HG03571 (cell line): ENCODE measurements at regions not wholly inside any gene's neighbourhood (a gene's known extent, or its start where the extent isn't known, plus 50 kb on each side); places are given as distances from the start of the nearest gene placed in this dataset.
"Not testable (repeated sequence)": the region's sequence is repeated elsewhere in the genome, so short reads cannot be mapped to it uniquely, and the experiment has no call there.

Experiments used
- ATAC-seq: cut with Tn5 transposase; IDR thresholded peaks from one replicate; pipeline ENCODE4 v1.9.1; 2021; ENCODE audit not compliant: unreplicated experiment

GRCh38 chr2:8592736-8593135, 89.1 kb upstream of the ID2 start:
- no peak for ATAC-seq

DNA sequence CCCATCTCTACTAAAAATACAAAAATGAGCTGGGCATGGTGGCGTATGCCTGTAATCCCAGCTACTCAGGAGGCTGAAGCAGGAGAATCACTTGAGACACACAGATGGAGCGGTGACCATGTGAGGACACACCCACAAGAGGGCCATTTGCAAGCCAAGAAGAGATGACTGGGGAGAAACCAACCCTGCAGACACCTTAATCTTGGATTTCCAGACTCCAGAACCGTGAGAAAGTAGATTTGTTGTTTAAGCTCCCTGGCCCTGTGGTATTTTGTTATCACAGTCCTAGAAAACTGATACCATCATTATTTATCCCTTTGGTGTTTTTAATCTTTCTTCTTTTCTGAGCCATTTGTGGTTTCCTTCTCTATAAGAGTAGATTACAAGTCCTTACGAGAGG, 88.6 kb upstream of the ID2 start:
- no peak for ATAC-seq

DNA sequence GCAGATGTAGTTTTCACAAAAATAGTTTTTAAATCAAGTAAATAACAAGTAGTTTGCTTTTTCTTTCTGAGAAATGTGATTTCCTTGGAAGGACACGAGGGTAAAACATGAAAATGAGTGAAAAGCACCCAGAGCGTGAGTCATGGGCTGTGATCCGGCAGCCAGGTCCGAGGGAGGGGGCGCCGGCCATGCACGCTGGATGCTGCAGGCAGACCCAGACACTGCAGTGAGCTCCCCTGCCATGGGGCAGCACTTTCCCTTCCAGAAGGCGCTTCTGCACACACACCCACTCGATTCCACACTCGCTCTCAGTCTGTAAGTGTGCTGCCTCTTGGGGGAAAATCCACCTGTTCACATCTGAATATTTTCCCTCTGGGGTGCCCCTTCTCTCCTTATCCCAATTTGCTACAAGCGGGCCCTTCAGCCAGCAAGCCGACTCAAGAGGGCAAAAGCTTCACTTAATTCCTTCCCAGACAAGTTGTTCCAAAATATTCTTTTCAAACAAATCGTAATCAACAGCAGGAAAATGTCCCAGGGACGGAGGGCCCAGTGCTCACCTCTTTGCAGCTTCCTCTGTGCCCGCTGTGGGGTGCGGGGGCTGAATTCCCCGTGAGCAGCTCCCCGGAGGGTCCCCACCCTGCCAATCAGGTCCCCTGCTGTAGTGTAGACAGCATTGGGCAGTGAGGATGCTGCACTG, 87.0 kb upstream of the ID2 start:
- ATAC-seq = no peak

- no peak for ATAC-seq
Measured at GRCh38 chr2:8595428-8595805, 86.4 kb upstream of the ID2 start.

GRCh38 chr2:8595811-8596600, 85.8 kb upstream of the ID2 start:
- ATAC-seq = no peak

GRCh38 chr2:8597094-8597493, 84.8 kb upstream of the ID2 start:
- ATAC-seq = no peak

DNA sequence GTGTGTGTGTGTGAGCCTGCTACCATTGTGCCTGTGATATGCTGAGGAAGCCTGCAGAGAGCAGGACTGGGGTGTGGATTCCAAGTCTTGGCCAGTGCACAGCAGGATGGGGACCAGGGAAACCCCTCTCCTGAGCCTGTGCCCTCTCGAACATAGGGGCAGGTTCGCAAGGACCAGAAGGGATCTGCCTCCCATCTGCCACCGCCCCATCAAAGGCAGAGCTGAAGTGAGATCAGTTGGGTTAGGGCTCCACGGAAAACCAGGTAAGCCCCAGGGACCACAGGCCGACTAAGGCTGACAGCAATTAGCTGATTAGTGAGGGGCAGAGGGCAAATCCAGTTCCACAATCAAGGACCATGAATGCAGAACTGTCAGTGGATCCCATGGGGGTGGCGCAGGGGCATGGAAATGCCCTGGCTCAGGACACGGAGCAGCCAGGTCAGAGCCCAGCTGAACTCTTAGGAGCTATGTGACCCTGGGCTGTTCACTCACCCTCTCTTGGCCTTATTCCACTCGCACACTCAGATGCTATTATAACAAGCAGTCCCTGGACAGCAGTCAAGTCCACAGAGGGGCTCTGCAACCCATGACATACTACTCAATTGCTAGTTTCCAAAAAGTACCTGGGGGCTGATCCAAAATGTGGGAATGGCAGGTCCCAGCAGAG, 84.2 kb upstream of the ID2 start:
- ATAC-seq = no peak

- no peak for ATAC-seq
Measured at GRCh38 chr2:8598295-8599165, 83.3 kb upstream of the ID2 start.

- ATAC-seq = no peak
Measured at GRCh38 chr2:8599421-8600242, 82.2 kb upstream of the ID2 start.

DNA sequence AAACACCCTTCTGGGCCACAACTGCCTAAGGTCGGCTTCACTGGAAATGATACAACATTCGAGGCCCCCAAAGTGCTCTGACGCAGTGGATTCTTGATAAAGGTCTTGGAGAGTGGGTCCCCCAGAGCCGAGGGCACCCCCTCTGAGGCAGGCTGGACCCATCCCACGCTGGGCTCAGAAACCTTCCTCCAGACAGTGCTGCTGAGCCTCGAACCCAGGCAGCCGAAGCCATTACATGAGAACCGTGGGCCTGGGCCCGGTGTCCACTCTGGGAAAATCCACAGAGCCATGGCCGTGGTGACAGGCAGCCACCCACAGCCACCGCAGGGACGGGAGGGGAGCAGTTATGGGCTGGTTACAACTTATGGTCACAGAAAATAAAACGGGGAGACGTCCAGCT, 81.4 kb upstream of the ID2 start:
- ATAC-seq = no peak

GRCh38 chr2:8602809-8603208, 79.0 kb upstream of the ID2 start:
- no peak for ATAC-seq

GRCh38 chr2:8603356-8603755, 78.5 kb upstream of the ID2 start:
- ATAC-seq = not testable (repeated sequence)

DNA sequence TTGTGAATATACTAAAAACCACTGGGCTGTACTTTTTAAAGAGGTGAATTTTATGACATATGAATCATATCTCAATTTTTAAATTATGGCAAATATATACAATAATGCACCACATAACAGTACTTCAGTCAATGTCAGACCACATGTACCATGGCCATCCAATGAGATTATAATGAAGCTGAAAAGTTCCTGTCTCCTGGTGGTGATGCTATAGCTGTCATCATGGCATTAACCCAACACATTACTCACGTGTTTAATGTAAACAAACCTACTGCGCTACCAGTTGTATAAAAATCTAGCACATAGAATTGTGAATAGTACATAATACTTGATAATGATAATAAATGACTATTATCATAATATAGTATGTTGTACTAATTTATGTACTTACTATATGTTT, 77.6 kb upstream of the ID2 start:
- no peak for ATAC-seq

DNA sequence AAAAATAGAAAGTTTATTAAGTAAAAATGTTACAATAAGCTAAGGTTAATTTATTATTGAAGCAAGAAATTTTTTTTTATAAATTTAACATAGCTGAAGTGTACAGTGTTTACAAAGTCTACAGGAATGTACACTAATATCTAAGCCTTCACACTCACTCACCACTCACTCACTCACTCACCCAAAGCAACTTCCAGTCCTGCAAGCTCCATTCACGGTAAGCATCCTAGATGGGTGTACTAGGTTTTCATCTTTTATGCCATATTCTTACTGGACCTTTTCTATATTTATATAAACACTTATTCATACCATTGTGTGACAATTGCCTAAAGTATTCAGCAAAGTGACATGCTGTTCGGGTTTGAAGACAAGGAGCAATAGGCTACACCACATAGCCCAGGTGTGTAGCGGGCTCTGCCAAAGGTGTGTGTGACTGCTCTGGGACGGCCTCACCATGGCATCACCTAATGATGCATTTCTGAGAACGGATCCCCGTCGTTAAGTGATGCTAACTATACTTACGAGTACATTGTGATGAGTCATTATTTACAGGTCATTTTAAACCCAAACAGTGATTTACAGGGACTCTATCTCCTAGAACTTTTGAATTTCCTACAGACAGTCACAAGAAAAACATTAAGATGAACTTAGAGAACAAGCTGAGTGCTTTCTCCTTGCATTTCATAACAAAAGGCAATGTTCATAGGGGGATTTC, 76.3 kb upstream of the ID2 start:
- no peak for ATAC-seq

DNA sequence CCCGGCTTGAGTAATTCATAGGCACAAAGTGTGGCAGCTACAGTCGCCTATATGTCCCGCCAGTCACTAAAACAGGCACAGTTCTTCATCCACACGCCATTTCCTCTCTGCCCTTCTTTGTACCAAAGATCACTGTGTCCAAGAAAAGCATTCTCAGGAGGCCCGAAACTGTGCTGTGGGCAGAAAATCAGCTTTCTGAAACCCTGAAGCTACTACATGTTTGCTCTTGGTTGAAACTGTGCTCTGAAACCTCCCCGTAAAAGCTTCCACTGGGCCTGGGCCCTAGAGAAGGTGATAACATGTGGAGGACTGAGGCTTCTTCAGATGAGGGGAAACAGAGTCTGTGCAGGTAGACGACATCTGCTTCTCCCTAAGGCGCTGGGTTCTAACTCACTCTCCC, 75.6 kb upstream of the ID2 start:
- peak; percentile 93 for ATAC-seq

DNA sequence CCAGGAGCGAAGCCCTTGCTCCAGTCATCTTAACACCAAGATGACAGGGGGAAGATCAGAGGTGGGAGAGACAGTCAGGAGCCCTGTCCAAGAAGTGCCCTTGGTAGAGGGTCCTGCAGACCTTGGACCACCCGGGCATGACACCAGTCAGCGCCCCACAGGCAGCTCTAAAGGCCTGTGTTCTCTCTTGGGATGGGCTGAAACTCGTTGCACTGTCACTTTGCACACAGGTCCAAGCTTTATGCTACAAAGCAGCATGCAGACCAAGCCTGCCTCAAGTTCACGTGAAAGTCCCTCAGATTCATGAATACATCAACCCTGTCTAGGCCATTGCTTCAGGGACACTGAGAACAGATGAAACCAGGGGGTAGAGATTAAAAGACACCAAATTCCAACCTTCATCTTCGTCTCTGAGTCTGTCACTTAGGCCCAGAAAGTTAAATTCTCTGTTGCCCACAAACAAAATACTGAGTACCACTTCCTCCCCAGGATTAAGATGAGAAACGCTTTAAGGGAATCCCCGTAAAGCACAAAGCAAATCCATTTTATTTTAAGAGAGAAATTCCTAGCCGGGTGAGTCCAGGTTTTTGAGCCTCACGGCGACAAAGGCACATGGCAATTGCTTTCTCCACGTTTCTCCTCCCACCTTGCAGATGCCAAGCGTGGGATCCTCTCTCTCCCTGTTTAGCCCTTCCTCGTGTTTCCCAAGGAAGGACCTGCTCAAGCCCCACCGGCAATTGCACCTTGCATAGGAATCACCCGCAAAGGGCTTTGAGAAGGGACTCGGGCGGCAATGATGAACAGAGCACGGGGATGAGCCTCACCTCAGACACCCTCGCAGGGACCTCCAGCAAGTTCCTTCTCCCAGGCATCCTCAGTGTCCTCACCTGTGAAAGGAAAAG, 75.0 kb upstream of the ID2 start:
- peak; percentile 17 for ATAC-seq

GRCh38 chr2:8607606-8608005, 74.2 kb upstream of the ID2 start:
- no peak for ATAC-seq

DNA sequence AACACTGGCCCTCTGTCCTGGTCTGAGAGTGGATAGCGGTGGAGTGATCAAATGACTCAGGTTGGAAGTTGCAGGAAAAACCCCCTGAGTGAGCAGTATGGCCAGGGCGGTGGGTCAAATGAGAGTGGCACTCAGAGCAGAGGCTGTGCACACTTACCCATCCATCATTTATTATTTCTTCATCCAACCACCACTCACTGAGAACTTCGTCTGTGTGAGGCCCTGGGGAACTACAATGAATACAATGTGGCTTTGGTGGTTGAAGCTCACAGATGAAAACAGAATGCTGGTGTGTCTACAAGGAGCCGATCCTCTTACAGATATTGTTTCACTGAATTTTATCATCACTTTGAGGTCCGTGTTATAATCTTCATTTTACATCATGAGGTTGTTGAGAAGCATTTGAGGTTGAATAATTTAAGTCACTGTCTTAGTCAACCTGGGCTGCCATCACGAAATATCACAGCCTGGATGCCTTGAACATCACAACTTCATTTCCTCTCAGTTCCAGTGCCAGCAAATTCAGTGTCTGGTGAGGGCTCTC, 73.4 kb upstream of the ID2 start:
- ATAC-seq = no peak
